ENCODE measurements at regions not wholly inside any gene's neighbourhood (a gene's known extent, or its start where the extent isn't known, plus 50 kb on each side); places are given as distances from the start of the nearest gene placed in this dataset.

DNA sequence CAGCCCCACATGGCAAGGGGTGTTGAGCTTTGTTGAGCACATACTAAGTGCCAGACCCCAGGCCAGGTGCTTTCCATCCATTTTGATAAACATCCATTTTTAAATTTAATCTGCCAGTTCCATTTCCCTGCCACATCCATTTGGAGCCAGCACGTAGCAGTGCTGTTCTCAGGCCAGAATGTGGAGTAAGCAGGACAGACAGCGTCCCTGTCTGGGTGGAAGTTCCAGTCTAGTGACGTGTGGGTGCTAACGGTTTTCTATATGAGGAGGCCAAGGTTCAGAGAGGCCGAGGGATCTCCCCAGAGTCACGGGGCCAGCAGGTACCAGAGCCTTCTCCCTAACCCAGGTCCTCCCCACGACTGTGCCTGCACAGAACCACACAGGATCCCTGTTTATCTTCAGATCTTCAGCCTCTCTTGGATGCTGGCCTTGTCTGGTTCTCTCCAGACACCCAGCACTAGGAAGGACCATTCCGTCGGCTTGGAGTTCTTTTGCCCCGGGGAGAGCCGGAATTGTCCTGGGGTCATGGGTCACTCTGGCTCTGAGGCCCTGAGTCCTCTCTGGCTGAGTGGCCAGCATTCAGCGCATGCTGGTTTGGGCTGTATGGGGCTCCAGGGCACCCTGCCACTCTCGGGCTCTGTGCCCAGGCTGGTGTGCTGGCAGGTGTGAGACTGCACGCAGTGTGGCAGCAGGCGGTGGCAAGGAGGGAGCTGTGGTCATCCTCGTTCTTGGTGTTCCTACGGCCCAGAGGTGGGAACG is 63.6 kb upstream of the PPARA start:
- intact Hi-C loops (cut with DNase I), result no loop called here
- Histone ChIP-seq H3K4me3 (peak overlapping the region; percentile 39), H3K27me3 (ENCODE audit: low read depth) (no peaks in the 10 kb centered on the region), H3K36me3 (peaks cover 70% of the 10 kb centered on the region), H3K9me3 (no peaks in the 10 kb centered on the region), H3K27ac (peak overlapping the region; percentile 98), H3K4me1 (peaks cover 100% of the 10 kb centered on the region)
- ATAC-seq, result no peak
- TF ChIP-seq, protein P1, sequence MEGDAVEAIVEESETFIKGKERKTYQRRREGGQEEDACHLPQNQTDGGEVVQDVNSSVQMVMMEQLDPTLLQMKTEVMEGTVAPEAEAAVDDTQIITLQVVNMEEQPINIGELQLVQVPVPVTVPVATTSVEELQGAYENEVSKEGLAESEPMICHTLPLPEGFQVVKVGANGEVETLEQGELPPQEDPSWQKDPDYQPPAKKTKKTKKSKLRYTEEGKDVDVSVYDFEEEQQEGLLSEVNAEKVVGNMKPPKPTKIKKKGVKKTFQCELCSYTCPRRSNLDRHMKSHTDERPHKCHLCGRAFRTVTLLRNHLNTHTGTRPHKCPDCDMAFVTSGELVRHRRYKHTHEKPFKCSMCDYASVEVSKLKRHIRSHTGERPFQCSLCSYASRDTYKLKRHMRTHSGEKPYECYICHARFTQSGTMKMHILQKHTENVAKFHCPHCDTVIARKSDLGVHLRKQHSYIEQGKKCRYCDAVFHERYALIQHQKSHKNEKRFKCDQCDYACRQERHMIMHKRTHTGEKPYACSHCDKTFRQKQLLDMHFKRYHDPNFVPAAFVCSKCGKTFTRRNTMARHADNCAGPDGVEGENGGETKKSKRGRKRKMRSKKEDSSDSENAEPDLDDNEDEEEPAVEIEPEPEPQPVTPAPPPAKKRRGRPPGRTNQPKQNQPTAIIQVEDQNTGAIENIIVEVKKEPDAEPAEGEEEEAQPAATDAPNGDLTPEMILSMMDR (IDR thresholded peaks at IDR 0.05), result no peak
- DNase-seq, result peak; percentile 43

GRCh38 chr22:46087336-46087690 is 63.0 kb upstream of the PPARA start:
- TF ChIP-seq, protein P1 (IDR thresholded peaks at IDR 0.05), result no peak
- Histone ChIP-seq H3K4me3 (peak overlapping the region; percentile 39), H3K27ac (peak overlapping the region; percentile 98), H3K27me3 (ENCODE audit: low read depth) (no peaks in the 10 kb centered on the region), H3K36me3 (peaks cover 75% of the 10 kb centered on the region), H3K4me1 (peaks cover 100% of the 10 kb centered on the region), H3K9me3 (no peaks in the 10 kb centered on the region)
- intact Hi-C loops (cut with DNase I), result no loop called here
- DNase-seq (no peak), ATAC-seq (no peak)

DNA sequence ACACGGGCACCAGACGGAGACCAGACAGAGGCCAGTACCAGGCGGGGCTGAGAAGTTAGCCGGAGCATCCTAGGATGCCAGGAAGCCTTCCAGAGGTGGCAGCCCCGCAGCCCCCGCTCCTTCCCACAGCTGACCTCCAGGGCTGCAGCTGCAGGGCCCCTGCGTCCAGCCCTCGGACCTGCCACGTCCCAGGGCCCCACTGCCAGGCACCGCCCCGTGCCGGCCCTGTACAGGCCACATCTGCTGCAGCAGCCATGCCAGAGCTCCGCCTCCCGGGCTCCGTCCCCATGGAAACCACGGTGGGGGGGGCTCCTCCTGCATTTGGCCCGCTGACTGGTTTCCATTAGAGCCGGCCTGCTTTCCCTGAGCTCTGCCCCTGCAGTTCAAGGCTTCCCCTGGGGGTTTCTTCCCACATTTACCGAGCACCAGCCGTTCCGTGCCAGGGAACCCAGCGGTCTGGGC is 62.5 kb upstream of the PPARA start:
- Histone ChIP-seq H3K4me1 (peaks cover 100% of the 10 kb centered on the region), H3K36me3 (peaks cover 80% of the 10 kb centered on the region), H3K27ac (peak overlapping the region; percentile 98), H3K27me3 (ENCODE audit: low read depth) (no peaks in the 10 kb centered on the region), H3K4me3 (peak overlapping the region; percentile 37), H3K9me3 (no peaks in the 10 kb centered on the region)
- intact Hi-C loops (cut with DNase I), result no loop called here
- DNase-seq (peak; percentile 80), ATAC-seq (peak; percentile 54 to 64)
- TF ChIP-seq, protein P1 (IDR thresholded peaks at IDR 0.05), result no peak

GRCh38 chr22:46088541-46089311 is 61.6 kb upstream of the PPARA start:
- H3K4me3 ChIP-seq, result peak overlapping the region; percentile 37
- no peaks in the 10 kb centered on the region for H3K9me3 ChIP-seq
- DNase-seq (peak; percentile 64), ATAC-seq (peak; percentile 16 to 39)
- H3K36me3 ChIP-seq, result peaks cover 83% of the 10 kb centered on the region
- no peaks in the 10 kb centered on the region for H3K27me3 ChIP-seq (ENCODE audit: low read depth)
- intact Hi-C loops (cut with DNase I), result no loop called here
- TF ChIP-seq, protein P1 (IDR thresholded peaks at IDR 0.05), result no peak
- H3K4me1 ChIP-seq, result peaks cover 100% of the 10 kb centered on the region
- peak overlapping the region; percentile 98 for H3K27ac ChIP-seq

GRCh38 chr22:46089426-46090035 is 60.8 kb upstream of the PPARA start:
- intact Hi-C loops (cut with DNase I), result no loop called here
- Histone ChIP-seq H3K27ac (peak overlapping the region; percentile 98), H3K36me3 (peaks cover 83% of the 10 kb centered on the region), H3K4me1 (peaks cover 100% of the 10 kb centered on the region), H3K4me3 (peak overlapping the region; percentile 37), H3K9me3 (no peaks in the 10 kb centered on the region), H3K27me3 (ENCODE audit: low read depth) (no peaks in the 10 kb centered on the region)
- ATAC-seq (no peak), DNase-seq (peak; percentile 35)
- TF ChIP-seq, protein P1 (IDR thresholded peaks at IDR 0.05), result no peak
